Common myeloid progenitor, CD34-positive (primary cell): ENCODE measurements at regions not wholly inside any gene's neighbourhood (a gene's known extent, or its start where the extent isn't known, plus 50 kb on each side); places are given as distances from the start of the nearest gene placed in this dataset.
"Not testable (repeated sequence)": the region's sequence is repeated elsewhere in the genome, so short reads cannot be mapped to it uniquely, and the experiment has no call there.

Source experiments
- CTCF ChIA-PET: fragments of 350-600 bp; sonication (Branson Sonifier 250); formaldehyde crosslinking; loops from one replicate; lab custom pipeline; 2021; ENCODE audit warnings: antibody characterized with exemption; lab: Charles Lee
- POLR2A ChIA-PET: fragments of 350-600 bp; sonication (Branson Sonifier 250); formaldehyde crosslinking; loops from one replicate; lab custom pipeline; 2021; ENCODE audit warnings: antibody characterized with exemption; lab: Charles Lee
- DNase-seq, 3 donors: peaks; one replicate each; pipeline versions ENCODE4 v3.0.0 to v3.0.0-alpha.2; 2013
- H3K27ac ChIP-seq, 2 experiments: 1 replicate in 1 of 2; 2 replicates in 1 of 2; pipeline ENCODE4 v1.7.0; 2013; ENCODE audit warnings: inconsistent platforms in 2 of 2, low read length in 2 of 2, mild to moderate bottlenecking in 2 of 2, low read depth in 1 of 2, moderate library complexity in 1 of 2; ENCODE audit not compliant: severe bottlenecking in 2 of 2, insufficient read depth in 1 of 2, poor library complexity in 1 of 2
- H3K27me3 ChIP-seq, 5 experiments: replicated peaks in 2 of 5; 1 replicate in 3 of 5; 2 replicates in 2 of 5; pipeline versions ENCODE4 v1.6.1 to v1.7.0; 2013; ENCODE audit warnings: low read length in 4 of 5, mild to moderate bottlenecking in 2 of 5, moderate library complexity in 2 of 5, inconsistent platforms in 1 of 5; ENCODE audit not compliant: insufficient read depth in 5 of 5, control insufficient read depth in 4 of 5
- H3K36me3 ChIP-seq, 4 experiments: 1 replicate in 2 of 4; 2 replicates in 2 of 4; pipeline versions ENCODE4 v1.6.1 to v1.7.0; 2013; ENCODE audit warnings: low read length in 3 of 4, control low read depth in 1 of 4, mild to moderate bottlenecking in 1 of 4; ENCODE audit not compliant: control insufficient read depth in 4 of 4, insufficient read depth in 4 of 4
- H3K4me1 ChIP-seq, 4 experiments: 1 replicate in 3 of 4; 2 replicates in 1 of 4; pipeline versions ENCODE4 v1.6.1 to v1.7.1; 2013; ENCODE audit warnings: low read length in 3 of 4, mild to moderate bottlenecking in 3 of 4, control low read depth in 1 of 4, inconsistent platforms in 1 of 4, moderate library complexity in 1 of 4; ENCODE audit not compliant: control insufficient read depth in 4 of 4, insufficient read depth in 4 of 4; ENCODE audit errors: control extremely low read depth in 1 of 4
- H3K4me3 ChIP-seq, 7 experiments: 1 replicate in 4 of 7; 2 replicates in 3 of 7; pipeline versions ENCODE4 v1.5.1 to v1.7.0; 2013; ENCODE audit warnings: mild to moderate bottlenecking in 7 of 7, low read length in 6 of 7, moderate library complexity in 6 of 7, inconsistent platforms in 2 of 7, low read depth in 2 of 7, control low read depth in 1 of 7; ENCODE audit not compliant: insufficient read depth in 4 of 7, control insufficient read depth in 1 of 7; ENCODE audit errors: extremely low read depth in 1 of 7
- H3K9me3 ChIP-seq, 5 experiments: 1 replicate in 4 of 5; 2 replicates in 1 of 5; pipeline versions ENCODE4 v1.6.1 to v1.7.1; 2013; ENCODE audit warnings: low read length in 4 of 5, mild to moderate bottlenecking in 2 of 5, inconsistent platforms in 1 of 5, low read depth in 1 of 5, moderate library complexity in 1 of 5; ENCODE audit not compliant: control insufficient read depth in 4 of 5, insufficient read depth in 2 of 5; ENCODE audit errors: control extremely low read depth in 1 of 5
- WGBS: methylation state at CpG from one replicate; pipeline ENCODE4 v1.1.5; 2013; ENCODE audit not compliant: insufficient coverage; 5-methylcytosine and 5-hydroxymethylcytosine counted together

GRCh38 chrX:88828011-88828410 is 81.0 kb downstream of the CPXCR1 start:
- DNase-seq = no peak
- no peaks in the 10 kb centered on the region for H3K9me3 ChIP-seq
- 71% methylated on average over 1 of the region's 2 CpGs for WGBS
- no peaks in the 10 kb centered on the region for H3K4me1 ChIP-seq
- ChIA-PET POLR2A (no interaction called here), CTCF (no interaction called here)
- H3K27ac ChIP-seq = no peak overlapping the region
- H3K4me3 ChIP-seq = no peak overlapping the region
- peaks cover 0 to 3% (median 0%) of the 10 kb centered on the region in 5 experiments for H3K27me3 ChIP-seq
- H3K36me3 ChIP-seq = no peaks in the 10 kb centered on the region

GRCh38 chrX:88830111-88830510 is 83.1 kb downstream of the CPXCR1 start:
- no peak for DNase-seq

GRCh38 chrX:88837721-88838120 is 90.7 kb downstream of the CPXCR1 start:
- CTCF ChIA-PET, H3K27ac ChIP-seq, H3K36me3 ChIP-seq, H3K27me3 ChIP-seq, DNase-seq, H3K9me3 ChIP-seq, H3K4me1 ChIP-seq, H3K4me3 ChIP-seq: not testable (repeated sequence)
- POLR2A ChIA-PET = interaction anchor here (0.6 kb wide), 1 partner anchor 20 kb away, joined by 3 read pairs; no protein-coding TSS in a partner anchor
- WGBS = 57% methylated on average over 1 of the region's 6 CpGs

More at GRCh38 chrX:88830111-88830510, 83.1 kb downstream of the CPXCR1 start:
- no peaks in the 10 kb centered on the region for H3K4me1 ChIP-seq
- CTCF ChIA-PET = no interaction called here
- WGBS = 86% methylated on average over 5 of the region's 6 CpGs
- H3K27ac ChIP-seq = no peak overlapping the region
- H3K36me3 ChIP-seq = no peaks in the 10 kb centered on the region
- no peaks in the 10 kb centered on the region for H3K9me3 ChIP-seq
- H3K4me3 ChIP-seq = no peak overlapping the region
- POLR2A ChIA-PET = no interaction called here
- H3K27me3 ChIP-seq = peaks cover 0 to 3% (median 0%) of the 10 kb centered on the region in 5 experiments

- DNase-seq = no peak
- Histone ChIP-seq H3K27me3 (no peaks in the 10 kb centered on the region), H3K4me1 (no peaks in the 10 kb centered on the region), H3K36me3 (no peaks in the 10 kb centered on the region), H3K4me3 (no peak overlapping the region), H3K9me3 (no peaks in the 10 kb centered on the region), H3K27ac (no peak overlapping the region)
- ChIA-PET POLR2A (no interaction called here), CTCF (no interaction called here)
- WGBS = no CpG with 5 or more reads among the region's 1 CpG
These were observed 91.4 kb downstream of the CPXCR1 start for GRCh38 chrX:88838392-88838791.

- H3K4me1 ChIP-seq, CTCF ChIA-PET, H3K27ac ChIP-seq, H3K9me3 ChIP-seq, H3K4me3 ChIP-seq, H3K36me3 ChIP-seq, POLR2A ChIA-PET, DNase-seq, H3K27me3 ChIP-seq: not testable (repeated sequence)
- 29% methylated on average over 1 of the region's 1 CpG for WGBS
These were observed 96.8 kb downstream of the CPXCR1 start for GRCh38 chrX:88843841-88844240.

- Histone ChIP-seq H3K36me3 (no peaks in the 10 kb centered on the region), H3K9me3 (no peaks in the 10 kb centered on the region), H3K27ac (no peak overlapping the region), H3K27me3 (no peaks in the 10 kb centered on the region), H3K4me1 (no peaks in the 10 kb centered on the region), H3K4me3 (no peak overlapping the region)
- ChIA-PET POLR2A (no interaction called here), CTCF (no interaction called here)
- no peak for DNase-seq
- WGBS = 100% methylated on average over 1 of the region's 3 CpGs
These were observed 106.9 kb downstream of the CPXCR1 start for GRCh38 chrX:88853925-88854324.

GRCh38 chrX:88863726-88864125 is 116.7 kb downstream of the CPXCR1 start:
- 96% methylated on average over 15 of the region's 29 CpGs for WGBS
- DNase-seq = no peak
- Histone ChIP-seq H3K27me3 (no peaks in the 10 kb centered on the region), H3K9me3 (no peaks in the 10 kb centered on the region), H3K36me3 (no peaks in the 10 kb centered on the region), H3K4me1 (no peaks in the 10 kb centered on the region), H3K4me3 (no peak overlapping the region), H3K27ac (no peak overlapping the region)
- ChIA-PET CTCF (no interaction called here), POLR2A (no interaction called here)
